NCI-H2196 (cell line): ENCODE measurements at regions not wholly inside any gene's neighbourhood (a gene's known extent, or its start where the extent isn't known, plus 50 kb on each side); places are given as distances from the start of the nearest gene placed in this dataset.

Experiments
- DNase-seq: peaks from one replicate; lab custom pipeline; 2025; ENCODE audit not compliant: unreplicated experiment; lab: John Stamatoyannopoulos, UW

- no peak for DNase-seq
These were observed 439.4 kb downstream of the PTPRU start for GRCh38 chr1:29675481-29676263.

- DNase-seq, result no peak
These were observed 438.5 kb downstream of the PTPRU start for GRCh38 chr1:29674627-29675326.

GRCh38 chr1:29673669-29674626 is 437.6 kb downstream of the PTPRU start:
- DNase-seq, result no peak

GRCh38 chr1:29673228-29673500 is 436.8 kb downstream of the PTPRU start:
- no peak for DNase-seq

- no peak for DNase-seq
These were observed 436.3 kb downstream of the PTPRU start for GRCh38 chr1:29672416-29673227.

GRCh38 chr1:29671446-29672356 is 435.4 kb downstream of the PTPRU start:
- DNase-seq, result no peak

GRCh38 chr1:29670752-29671151 is 434.4 kb downstream of the PTPRU start:
- no peak for DNase-seq

GRCh38 chr1:29669912-29670311 is 433.6 kb downstream of the PTPRU start:
- no peak for DNase-seq

GRCh38 chr1:29669158-29669871 is 433.0 kb downstream of the PTPRU start:
- no peak for DNase-seq

- DNase-seq, result no peak
These were observed 432.3 kb downstream of the PTPRU start for GRCh38 chr1:29668551-29669157.

GRCh38 chr1:29667951-29668350 is 431.6 kb downstream of the PTPRU start:
- no peak for DNase-seq

GRCh38 chr1:29664711-29665110 is 428.4 kb downstream of the PTPRU start:
- no peak for DNase-seq

GRCh38 chr1:29658688-29659087 is 422.4 kb downstream of the PTPRU start:
- DNase-seq, result no peak

GRCh38 chr1:29657816-29658215 is 421.5 kb downstream of the PTPRU start:
- no peak for DNase-seq

GRCh38 chr1:29655945-29656850 is 419.9 kb downstream of the PTPRU start:
- DNase-seq, result peak; percentile 31

GRCh38 chr1:29655145-29655544 is 418.8 kb downstream of the PTPRU start:
- DNase-seq, result no peak

GRCh38 chr1:29653886-29654450 is 417.6 kb downstream of the PTPRU start:
- no peak for DNase-seq
